NCI-H226 (cell line): ENCODE measurements at regions not wholly inside any gene's neighbourhood (a gene's known extent, or its start where the extent isn't known, plus 50 kb on each side); places are given as distances from the start of the nearest gene placed in this dataset.
"Not testable (repeated sequence)": the region's sequence is repeated elsewhere in the genome, so short reads cannot be mapped to it uniquely, and the experiment has no call there.

Experiments
- DNase-seq: peaks from one replicate; pipeline ENCODE4 v3.0.0-alpha.2; 2015

DNA sequence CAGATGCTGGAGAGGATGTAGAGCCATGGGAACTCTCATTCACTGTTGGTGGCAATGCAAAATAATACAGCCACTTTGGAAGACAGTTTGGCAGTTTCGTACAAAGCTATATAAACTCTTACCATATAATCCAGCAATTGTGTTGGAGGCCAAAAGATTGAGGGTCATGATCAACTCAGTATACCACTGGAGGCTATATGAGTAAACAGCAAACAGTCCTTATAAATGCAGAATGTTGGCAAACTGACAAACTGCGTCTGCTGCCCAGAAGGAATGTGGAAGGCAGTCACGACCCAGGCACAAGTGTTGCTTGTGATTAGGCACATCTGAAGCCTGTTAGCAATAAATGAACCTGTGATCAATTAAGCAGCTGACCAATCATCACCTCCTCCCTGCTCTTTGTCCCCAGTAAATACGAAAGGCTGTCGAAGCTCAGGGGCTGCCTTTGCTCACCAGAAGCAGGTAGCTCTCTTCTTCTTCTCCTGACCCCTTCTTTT, 98.1 kb upstream of the SPOPL start:
- DNase-seq, result no peak

DNA sequence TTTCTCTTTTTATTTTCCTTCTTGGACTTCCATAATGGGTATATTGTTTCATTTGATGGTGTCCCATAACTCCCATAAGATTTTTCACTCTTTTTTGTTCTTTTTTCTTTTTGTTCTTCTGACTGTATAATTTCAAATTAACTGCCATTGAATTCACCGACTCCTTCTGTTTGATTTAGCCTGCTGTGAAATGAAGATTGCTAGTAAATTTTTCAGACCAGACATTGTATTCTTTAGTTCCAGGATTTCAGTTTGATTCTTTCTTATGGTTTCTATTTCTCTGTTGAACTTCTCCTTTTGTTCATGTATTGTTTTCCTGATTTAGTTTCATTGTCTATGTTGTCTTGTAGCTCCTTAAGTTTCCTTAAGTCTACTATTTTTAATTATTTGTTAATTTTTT, 87.6 kb upstream of the SPOPL start:
- no peak for DNase-seq

DNA sequence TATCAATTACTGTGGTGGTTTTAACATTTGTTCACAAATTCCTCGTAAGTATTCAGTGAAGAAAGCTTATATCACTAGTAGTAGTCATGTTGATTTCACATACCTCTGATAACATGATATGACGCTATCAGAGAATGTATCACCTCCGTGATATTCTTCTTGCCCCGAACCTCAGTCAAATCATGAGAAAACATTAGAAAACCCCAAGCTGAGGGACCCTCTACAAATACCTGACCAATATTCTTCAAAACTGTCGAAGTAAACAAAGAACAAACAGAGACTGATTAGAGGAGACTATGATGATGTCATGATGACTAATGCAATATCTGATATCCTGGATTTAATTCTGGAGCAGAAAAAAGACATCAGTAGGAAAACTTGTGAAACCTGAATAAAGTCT, 85.6 kb upstream of the SPOPL start:
- peak; percentile 71 for DNase-seq

- DNase-seq, result no peak
Observed at GRCh38 chr2:138418453-138418852, 83.1 kb upstream of the SPOPL start.

GRCh38 chr2:138421315-138421970, 80.1 kb upstream of the SPOPL start:
- peak; percentile 62 for DNase-seq

DNA sequence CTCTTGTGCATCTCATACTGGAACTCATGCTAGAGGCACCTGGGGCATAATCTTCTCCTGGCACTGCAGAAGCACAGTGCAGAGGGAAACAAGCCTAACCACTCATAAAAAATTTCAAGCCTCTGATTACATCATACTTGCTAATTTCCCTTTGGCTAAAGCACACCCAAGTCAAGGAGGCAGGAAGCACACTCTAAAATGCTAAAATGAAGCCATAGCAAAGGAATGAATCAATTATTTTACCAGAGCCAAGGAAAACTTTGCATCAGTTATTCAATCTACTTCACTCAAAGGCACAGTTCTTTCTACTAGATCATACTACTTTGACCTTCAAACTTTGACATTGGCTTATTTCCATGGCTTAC, 79.6 kb upstream of the SPOPL start:
- peak; percentile 93 for DNase-seq

DNA sequence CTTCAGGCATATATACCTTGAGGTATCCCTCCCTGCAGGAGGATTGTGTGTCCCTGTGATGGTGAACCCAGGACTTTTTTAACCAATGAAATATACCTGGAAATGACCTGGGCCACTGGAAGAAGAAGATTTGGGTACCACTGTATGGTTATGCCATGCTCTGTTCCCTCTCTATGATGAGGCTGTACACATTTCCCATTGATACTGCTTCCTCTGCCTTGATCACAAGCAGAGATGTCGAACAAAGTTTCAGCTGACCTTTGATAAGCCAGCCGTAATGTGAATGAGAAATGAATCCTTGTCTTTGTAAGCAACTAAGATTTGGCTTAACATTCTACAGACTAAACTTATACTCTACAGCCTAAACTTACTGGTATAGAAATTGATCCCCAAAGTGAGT, 78.4 kb upstream of the SPOPL start:
- DNase-seq, result no peak

DNA sequence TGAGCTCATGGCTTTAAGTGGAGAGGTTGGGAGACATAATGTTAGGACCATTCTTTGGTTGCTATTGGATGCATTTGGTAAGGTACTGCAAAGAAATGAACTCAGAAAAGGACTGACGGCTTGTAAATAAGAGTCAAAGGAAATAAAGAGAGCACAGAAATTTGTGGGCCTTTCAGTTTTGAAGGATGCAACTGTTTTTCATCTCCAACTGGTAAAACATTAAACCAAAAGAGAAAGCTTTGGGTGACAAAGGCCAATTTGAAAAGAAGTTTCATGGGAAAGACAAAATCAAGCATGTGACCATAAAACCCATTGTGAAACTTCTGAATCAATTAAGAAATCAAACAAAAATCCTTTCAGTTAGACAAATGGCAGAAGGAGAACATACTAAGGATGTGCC, 77.8 kb upstream of the SPOPL start:
- DNase-seq, result no peak

DNA sequence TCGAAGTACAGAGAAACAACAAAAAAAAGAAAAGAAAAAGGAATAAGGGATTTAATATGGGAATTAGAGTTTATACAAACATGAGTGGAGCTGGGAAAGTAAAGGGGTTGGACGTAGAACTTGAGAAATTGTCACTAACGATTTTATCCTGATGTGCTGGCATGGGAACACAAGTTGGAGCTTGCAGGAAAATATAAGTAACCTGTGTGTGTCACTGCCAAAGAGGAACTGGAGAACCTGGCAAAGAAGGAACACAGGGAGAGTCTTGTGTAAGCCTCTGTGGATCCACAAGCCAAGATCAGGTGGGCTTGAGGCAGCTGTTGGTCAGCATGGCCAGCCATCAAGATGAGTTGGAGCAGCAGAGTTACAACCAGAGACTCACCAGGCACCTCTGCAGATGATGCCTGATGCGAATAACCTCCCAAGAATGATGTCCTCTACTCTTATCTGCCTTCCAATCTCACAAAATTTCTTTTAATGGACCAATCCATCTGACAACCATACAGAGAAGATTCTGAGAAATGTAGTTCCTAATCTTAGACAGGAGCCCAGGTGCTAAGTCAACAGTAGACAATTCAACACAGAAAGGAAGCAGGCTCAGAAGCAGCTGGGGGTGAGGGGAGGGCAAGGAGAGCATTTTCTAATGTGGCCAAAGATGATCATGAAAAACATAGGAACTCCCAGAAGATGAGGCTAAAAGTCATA, 77.0 kb upstream of the SPOPL start:
- no peak for DNase-seq

DNA sequence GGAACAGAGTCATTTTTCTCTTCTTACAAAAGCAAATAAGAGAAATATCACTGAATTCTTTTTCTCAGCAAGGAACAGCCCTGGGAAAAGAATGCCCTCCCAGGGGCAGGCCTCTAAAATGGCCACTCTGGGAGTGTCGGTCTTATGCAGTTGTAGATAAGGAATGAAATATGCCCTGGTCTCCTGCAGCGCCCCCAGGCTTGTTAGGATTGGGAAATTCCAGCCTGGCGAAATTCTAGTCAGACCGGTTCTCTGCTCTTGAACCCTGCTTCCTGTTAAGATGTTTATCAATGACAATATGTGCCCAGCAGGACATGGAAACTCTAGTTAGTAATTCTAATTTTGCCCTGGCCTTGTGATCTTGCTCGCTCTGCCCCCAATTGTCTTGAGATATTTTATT, 75.5 kb upstream of the SPOPL start:
- DNase-seq, result not testable (repeated sequence)

- no peak for DNase-seq
Observed at GRCh38 chr2:138428710-138429440, 72.7 kb upstream of the SPOPL start.

DNA sequence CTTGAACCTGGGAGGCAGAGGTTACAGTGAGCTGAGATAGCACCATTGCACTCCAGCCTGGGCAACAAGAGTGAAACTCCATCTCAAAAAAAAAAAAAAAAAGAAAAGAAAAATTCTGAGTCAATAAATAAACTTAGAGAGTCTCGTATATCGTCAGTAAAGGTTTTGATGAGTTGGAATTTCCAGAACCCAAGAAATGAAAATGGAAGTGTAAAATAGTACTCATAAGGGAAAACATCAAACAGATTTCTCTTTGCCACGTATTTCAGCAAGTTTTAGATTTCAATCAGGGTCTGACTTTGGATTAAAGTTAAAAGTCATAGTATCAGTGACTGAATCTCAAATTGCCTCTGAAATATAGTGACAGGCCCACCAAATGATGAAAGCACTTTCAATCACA, 71.4 kb upstream of the SPOPL start:
- no peak for DNase-seq

GRCh38 chr2:138432971-138433370, 68.6 kb upstream of the SPOPL start:
- no peak for DNase-seq

DNA sequence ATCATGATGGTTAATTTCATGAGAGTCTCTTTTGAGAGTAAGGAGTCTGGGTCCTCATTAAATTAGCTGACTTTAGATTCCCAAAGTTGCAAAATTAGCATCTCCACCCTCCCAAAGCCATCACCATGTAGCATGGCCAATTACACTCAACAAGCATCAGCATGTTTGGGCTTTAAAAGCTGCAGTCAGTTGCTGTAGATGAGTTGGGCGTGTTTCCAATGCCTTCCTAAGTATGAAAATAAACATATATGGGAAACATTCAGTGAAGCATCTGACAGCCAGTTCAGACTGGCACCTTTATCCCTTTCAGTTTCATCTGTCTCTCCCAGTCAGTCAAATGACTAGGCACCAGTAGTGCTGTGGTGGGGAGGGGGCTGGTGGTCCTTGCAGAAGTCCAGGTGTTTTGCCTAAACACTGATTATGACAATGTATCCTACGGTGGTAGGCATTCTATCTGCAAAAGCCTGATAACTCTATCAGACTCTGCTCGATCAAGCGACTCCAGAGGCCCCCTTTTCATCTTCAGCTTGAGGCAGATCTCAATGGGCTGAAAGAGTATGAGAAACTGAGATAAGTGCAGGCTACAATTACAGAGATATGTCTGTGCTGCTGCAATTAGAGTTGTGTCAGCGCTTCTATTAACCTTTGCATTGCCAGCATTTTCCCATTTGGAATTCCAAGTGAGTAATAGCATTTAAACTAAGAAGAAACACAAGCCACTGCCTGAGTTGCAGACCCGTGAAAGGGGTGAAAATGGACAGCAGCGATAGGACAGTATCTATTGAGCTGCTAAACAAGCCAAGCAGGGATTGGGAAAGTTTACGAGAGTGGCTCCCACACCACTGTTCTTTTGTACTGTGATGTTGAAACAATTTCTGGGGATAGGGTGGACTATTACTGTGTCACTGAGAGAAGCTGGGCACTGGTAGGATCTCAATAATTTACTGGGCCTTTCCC, 67.3 kb upstream of the SPOPL start:
- DNase-seq, result no peak

DNA sequence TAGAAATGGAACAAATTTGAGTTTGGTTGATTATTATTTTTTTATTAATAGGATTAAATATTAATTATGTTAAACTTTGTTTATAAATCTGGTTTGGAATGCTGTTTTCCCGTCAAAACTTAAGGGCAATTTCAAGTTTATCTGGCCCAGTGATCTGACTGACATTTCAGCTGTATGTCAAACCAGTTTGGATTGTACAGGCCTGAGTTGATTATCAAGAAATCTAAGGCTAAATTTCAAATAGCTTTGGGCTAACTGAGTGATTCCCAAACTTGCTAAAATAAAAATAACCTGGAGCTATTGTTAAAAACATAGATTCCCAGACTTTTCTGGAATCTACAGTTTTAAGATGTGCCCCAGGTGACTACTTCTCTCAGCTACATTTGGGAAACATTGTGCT, 65.9 kb upstream of the SPOPL start:
- DNase-seq, result no peak

GRCh38 chr2:138439733-138440132, 61.8 kb upstream of the SPOPL start:
- DNase-seq, result no peak

DNA sequence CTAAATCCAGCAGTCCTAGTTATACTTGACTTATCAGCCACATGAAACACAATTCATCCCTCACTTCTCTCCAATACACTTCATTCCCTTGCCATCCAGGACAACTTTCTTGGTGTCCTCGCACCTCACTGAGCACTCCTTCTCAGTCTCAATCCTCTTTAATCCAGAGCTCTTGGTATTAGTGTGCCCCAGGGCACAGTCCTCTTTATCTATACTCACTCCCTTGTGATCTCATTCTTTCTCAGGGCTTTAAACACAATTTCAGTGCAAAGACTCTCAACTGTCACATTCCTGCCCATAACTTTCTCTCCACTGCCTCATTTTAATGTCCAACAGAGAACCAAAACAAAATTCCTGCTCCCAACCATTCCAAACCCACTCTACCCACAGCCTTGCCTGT, 60.8 kb upstream of the SPOPL start:
- peak; percentile 12 for DNase-seq

DNA sequence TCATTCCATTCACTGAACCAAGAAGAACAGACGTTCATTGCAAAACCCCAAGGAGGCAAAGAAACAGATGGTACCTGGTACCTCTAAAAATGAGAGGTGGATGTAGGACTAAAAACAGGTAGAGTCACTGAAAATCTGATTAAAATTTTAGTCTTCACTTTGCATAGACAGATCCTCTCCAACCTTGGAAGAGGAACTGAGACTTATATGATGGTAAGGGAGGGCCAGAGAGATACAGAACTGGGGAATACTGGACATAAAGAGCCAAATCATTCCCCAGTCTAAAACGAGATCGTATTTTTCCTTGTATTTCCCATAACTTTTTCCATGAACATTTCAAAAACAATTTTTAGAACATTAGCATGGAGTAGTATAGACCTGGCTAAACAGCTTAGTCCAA, 59.7 kb upstream of the SPOPL start:
- DNase-seq, result no peak

DNA sequence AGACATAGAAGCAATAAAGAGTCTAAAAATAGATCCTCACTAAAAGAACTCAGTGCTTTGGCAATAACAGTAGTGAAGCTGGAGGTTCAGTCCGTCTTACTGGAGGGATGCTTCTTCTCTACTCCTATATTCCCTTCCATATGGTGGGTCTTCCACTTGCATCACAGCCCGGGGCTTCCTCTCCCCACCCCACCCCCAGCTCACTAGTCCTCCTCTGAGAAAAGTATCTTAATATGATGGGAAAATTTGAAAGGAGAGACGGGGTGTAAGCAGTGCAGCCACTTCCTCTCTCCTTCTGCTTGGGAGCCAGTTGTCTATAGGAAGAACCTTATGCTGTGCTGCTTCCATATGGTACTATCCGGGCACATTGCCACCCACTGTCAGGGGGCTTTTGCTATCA, 57.2 kb upstream of the SPOPL start:
- no peak for DNase-seq

DNA sequence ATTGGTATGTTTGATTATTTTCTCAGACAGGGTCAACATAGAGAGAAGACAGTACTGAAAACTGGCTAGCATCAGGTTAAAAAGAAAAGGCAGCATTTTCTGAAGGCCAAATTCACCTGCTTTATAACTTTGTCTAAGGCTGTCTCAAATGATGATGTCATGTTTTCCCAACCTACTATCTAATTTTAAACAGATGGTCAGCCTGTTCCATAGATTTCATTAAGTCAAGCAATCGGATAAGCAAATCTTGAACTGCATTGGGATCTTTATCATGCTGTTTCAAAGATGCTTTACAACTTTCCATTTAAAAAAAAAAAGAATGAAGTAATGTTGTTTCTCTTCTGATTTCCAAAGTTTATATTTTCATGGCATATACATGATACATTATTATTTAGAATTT, 56.3 kb upstream of the SPOPL start:
- no peak for DNase-seq

GRCh38 chr2:138446043-138446442, 55.5 kb upstream of the SPOPL start:
- DNase-seq, result no peak

DNA sequence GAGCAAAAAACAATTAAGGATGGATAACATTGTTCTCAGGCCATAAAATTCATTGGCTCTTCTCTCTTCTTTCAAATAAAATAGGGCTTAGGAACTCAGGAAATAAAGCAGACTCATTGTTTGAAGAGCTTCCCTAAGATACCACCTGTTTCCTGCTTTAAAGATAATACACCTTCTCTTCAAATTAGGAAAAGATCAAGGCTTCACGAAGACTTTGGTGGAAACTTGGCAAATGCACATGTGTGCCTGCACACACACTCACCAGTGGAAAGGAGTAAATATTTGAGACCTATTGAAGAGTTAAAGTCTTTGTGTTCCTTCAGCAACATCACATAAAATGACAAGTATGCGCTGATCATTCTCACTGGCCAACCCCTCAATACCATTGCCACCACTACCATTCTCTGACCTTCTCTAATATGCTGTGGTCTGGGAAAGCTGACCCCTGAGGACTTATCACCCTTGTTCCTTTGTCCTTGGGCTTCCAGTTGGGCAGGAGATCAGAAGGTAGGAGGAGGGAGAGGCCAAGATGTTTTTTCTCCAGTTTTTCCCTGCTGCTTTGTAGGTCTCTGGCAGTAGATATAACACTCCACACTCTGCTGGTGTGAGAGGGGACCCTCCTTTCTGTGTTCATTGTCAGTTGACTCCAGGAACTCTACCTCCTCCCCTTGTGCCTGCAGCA, 53.5 kb upstream of the SPOPL start:
- no peak for DNase-seq
